HG03039 (cell line): ENCODE measurements at regions not wholly inside any gene's neighbourhood (a gene's known extent, or its start where the extent isn't known, plus 50 kb on each side); places are given as distances from the start of the nearest gene placed in this dataset.

ENCODE experiments used
- ATAC-seq: cut with Tn5 transposase; IDR thresholded peaks from one replicate; pipeline ENCODE4 v1.9.1; 2021; ENCODE audit warnings: mild to moderate bottlenecking, moderate library complexity; ENCODE audit not compliant: unreplicated experiment

DNA sequence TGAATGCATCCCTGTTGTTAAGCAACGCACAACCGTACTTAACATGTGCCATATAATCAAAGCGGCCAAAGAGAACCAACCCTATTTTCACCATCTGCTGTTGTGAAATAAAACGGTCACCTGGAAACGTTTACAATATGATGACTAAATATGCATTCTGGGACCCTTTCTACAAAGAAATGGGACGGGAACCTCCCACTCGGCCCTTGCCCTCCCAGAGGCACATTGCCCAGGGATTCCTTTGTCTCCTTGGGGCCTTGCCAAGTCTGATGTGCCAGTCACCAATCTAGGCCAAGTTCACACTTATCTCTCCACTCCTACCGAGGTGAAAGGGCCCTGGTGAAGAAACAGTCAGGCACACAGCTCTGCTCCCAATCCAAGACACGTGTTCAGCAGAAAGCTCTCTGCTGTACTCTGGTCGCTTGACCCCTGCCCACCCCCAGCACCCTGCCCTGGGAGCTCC lies 427.4 kb upstream of the JARID2 start:
- no peak for ATAC-seq

GRCh38 chr6:14819001-14819400 lies 426.9 kb upstream of the JARID2 start:
- ATAC-seq = no peak

DNA sequence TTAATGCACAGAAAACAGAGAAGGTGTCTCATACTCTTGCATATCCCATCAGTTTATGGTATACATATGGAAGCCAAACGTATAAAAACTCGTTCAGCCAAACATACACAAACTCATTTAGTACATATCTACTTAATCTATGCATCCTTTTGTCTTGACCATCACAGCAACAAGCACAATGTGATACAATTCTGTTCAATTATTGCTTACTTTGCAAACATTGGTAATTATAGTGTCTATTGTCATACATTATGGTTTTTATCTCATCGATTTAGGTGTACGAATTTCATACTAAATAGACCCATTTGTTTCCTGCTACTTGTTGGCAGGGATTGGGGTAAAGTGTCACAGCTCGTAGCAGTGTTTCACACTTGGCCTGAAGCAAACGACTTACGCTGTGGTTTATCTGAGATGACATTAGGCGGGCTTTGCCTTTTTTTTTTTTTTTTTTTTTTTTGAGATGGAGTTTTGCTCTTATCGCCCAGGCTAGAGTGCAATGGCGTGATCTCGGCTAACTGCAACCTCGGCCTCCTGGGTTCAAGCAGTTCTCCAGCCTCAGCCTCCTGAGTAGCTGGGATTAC lies 425.9 kb upstream of the JARID2 start:
- no peak for ATAC-seq

- no peak for ATAC-seq
These were observed 423.8 kb upstream of the JARID2 start for GRCh38 chr6:14822012-14822553.

DNA sequence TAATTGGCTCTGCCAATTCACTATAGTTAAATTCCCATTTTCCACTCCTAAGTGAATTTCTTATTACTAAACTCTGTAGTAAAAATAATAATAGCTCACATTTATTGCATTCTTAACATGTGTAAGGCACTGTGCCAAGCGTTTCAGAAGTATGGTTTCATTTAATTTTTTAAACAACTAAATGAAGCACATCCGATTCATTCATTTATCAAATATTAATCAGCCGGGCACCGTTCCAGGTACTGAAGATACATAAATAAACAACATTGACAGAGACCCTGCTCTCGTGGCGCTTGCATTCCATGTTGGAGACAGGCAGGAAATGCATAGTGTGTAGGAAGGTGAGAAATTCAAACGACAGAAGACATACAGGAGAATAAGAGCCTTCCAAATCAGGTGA lies 423.2 kb upstream of the JARID2 start:
- ATAC-seq = no peak

DNA sequence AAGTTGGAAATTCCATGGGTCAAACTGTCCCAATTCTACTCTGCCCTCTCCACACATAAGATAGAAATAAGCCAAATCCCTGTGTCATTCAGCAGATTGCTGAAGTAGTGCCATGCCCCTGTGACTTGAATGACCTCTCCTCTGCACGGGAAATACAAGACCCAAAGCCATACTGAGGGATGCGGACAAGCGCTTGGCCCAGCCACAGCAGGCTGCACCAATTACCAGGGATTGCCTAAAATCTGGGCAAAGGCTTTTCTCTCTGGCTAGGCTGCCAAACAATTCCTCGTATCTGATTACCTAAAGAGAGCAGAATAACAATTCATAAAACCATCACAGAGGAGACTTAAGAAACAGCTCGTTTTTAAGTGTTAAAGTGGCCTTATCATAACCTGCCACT lies 421.8 kb upstream of the JARID2 start:
- no peak for ATAC-seq

DNA sequence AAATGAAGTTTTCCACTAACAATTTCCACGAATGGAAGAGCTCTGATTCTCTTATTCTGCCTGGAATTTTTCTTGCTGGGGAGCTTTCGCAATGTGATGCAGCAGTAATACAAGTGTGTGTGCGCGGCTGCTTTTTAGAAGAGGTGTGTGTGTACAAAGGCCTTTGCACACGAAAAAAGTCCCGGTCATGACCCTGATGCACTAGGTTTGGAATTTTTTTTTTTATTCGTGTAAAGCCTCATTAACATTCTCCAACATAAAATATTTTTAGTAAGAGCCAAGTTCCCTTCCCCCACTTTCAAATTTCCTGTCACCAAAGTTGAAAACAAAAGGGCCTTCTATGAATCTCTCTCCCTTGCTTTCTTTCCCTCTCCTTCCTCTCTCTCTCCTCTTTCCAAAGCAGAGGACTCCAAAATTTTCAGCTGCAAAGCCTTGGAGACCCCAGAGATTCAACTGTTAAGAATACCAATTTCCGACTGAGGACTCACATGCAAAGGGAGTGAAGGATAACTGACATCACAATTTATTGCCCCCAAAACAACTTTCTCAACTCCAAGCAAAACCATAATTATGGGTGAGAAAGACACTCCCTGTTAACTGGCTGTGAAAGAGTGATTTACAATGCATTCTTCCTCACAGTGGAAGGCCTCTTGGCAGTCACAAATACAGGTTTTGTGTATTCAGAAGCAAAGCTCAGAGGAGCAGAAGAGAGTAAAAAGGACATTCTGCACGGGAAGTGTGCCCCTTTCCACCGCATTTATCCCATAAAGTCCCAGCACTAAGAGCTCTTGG lies 421.2 kb upstream of the JARID2 start:
- ATAC-seq = no peak

- no peak for ATAC-seq
These were observed 419.4 kb upstream of the JARID2 start for GRCh38 chr6:14826456-14826855.

DNA sequence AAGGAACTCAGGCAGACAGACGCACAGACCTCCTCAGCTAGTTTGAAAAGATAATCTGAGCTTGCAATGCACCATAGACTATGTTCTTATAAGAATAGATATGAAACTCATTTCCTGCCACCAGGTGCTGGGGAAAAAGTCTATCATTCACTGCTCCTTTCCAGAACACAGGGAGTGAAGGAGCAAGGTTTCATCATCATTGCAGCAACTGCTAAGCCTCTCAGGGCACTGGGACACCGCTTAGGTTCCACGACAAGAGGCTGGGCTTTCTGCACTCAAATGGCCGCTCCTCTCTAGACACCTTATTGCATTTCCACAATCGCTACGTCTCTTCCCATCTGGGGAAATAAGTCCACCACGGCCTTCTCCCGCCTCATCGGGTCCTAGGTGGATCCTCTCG lies 418.5 kb upstream of the JARID2 start:
- ATAC-seq = no peak

DNA sequence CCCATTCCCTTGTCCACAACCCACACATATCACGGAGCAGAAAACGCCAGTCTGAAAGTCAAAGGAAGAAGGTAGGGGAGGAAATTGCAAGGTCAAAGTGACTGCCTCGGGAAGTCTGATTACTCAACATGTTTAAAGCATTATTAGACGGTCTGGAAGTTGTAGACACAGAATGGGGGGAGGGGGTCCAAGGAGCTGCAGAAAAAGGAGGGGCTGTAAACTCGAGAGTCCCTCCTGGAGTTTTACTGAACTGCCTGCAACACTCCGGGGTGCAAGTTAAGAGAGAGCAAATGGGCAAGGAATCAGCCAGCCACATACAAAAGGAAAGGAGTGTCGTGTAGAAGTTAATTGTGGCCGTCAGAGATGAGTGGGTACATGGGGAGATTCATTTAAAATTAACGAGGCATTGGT lies 417.7 kb upstream of the JARID2 start:
- ATAC-seq = no peak

- ATAC-seq = no peak
These were observed 414.8 kb upstream of the JARID2 start for GRCh38 chr6:14831070-14831469.

DNA sequence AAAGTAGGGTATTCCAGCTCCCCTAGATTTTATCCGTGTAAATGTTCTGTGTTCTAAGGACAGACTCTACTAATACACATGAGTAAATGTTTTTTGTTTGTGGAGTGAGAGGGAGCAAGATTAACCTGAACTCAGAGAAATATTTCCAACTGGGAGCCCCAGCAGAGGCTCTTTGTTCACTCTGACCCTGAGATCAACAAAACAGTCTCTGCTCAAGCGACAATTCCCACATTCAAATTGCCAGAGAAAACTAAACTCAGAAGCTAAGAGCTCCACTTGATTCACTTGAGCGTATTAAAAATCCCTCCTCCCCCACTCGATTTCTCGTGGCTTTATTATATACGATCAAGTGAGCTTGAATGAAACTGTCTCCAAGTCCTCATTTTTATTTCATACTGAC lies 413.9 kb upstream of the JARID2 start:
- ATAC-seq = no peak

DNA sequence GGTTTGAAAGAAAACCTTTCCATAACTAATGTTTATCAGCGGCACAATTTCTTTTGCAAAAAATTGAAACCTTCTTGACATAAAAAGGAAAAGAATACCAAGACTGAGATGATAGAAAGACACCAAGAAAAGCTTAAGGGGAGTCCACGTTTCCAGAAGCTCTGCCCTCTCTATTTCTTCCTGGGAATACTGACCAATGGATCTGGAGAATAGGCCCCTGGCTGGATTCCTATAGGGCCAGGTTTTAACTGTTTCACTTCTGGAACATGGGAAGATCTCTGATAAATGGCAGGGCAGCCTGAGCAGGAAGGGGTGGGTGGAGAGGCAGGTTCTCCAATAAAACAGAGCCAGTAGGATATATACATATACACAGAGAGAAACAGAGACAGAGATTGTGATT lies 413.4 kb upstream of the JARID2 start:
- no peak for ATAC-seq

GRCh38 chr6:14834851-14835530 lies 410.9 kb upstream of the JARID2 start:
- ATAC-seq = no peak

DNA sequence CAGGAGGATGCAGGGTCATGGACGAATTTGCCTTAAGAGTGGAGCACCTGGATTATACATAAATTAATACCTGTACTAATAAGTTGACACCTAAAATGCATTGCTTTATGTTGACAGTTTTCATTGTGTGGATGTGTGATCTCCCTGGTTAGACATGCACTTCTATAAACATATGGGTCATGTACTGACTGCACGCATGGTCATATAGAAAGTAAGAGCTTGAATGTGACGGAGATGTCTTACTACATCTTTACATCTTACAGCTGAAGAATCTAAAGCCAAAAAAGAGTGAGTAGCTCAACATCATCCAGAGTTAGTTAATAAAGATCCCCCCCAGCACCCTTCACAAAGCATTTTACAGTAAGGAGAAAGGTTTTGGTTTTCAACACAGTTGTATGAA lies 408.4 kb upstream of the JARID2 start:
- ATAC-seq = no peak

GRCh38 chr6:14838133-14838583 lies 407.7 kb upstream of the JARID2 start:
- no peak for ATAC-seq

- no peak for ATAC-seq
These were observed 403.9 kb upstream of the JARID2 start for GRCh38 chr6:14841901-14842421.

DNA sequence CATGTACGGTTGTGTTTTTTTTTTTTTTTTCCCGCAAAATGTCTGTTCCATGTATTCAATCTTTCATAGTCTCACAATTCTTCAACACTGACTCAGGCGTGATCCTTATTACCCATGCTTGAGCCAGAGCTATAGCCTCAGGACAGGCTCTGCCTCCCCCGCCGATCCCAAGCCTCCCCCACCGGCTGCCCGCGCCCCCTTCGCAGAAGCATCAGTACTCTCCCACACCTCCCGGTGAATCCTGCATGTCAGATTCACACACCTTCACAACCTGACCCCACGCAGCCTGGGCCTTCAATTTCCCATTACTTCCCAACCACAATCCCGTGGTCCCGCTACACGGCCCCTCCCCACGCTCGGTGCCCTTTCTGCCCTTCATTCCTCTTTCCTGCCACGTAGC lies 401.5 kb upstream of the JARID2 start:
- no peak for ATAC-seq

- no peak for ATAC-seq
These were observed 397.9 kb upstream of the JARID2 start for GRCh38 chr6:14848019-14848418.

GRCh38 chr6:14849185-14849584 lies 396.7 kb upstream of the JARID2 start:
- ATAC-seq = no peak

DNA sequence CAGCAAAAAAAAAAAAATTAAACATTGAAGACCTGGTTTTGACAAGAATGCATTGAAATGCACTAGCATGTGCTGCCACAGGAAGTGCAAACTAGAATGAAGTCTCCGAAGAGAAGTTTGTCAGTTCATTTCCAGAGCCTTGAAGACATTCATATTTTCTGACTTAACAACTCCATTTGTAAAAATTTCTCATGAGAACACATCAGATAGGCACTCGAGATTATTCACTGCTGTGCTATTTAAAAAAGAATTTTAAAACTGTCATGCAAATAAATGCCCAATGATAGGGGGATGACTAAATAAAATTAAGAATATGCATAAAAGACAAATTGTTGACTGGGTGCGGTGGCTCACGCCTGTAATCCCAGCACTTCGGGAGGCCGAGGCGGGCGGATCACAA lies 394.6 kb upstream of the JARID2 start:
- no peak for ATAC-seq

DNA sequence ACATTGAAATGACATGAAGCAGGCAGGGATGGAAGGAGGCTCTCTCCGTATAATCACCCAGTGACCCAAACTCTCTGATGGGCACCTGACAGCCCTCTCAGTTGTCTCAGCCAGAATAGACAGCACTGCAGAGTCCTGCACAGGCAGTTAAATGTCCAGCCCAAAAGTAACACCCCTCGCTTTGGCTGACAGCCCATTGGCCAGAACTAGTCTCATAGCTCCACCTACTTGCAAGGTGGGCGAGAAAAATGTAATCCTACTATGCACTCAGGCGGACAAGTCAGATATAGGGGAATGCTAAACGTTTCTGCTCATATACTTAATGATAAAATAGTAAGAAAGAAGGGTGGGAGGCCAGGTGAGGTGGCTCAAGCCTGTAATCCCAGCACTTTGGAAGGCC lies 393.5 kb upstream of the JARID2 start:
- no peak for ATAC-seq
